ENCODE measurements at regions not wholly inside any gene's neighbourhood (a gene's known extent, or its start where the extent isn't known, plus 50 kb on each side); places are given as distances from the start of the nearest gene placed in this dataset.

DNA sequence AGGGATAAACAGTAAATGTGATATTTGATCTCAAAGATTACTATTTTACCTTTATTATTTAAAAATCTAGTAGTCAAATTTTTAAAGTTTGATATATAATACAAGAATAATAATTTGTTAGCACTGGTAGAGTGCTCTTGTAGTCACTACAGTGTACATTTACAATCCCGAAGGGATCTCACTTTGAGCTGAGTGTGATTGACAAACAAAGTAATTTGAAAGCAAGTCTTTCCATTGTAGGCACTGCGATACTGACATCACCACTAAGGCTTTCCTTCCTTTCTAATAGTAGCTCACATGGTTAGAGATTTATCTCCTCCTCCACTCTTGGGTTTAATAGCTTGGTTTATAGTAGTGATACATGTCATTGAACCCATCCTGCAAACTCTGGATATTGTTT lies 280.6 kb downstream of the PARM1 start:
- Histone ChIP-seq H3K27me3 (ENCODE audit: insufficient read depth, low read length) (no peaks in the 10 kb centered on the region), H3K36me3 (ENCODE audit: insufficient read depth, low read length) (no peaks in the 10 kb centered on the region), H3K4me3 (ENCODE audit: low read depth, low read length, poor library complexity, severe bottlenecking) (no peak overlapping the region), H3K27ac (ENCODE audit: low read depth, low read length, poor library complexity, severe bottlenecking) (no peak overlapping the region), H3K9me2 (ENCODE audit: low read depth, low read length) (no peaks in the 10 kb centered on the region), H3K79me2 (ENCODE audit: insufficient read depth, low read length) (no peaks in the 10 kb centered on the region), H4K20me1 (ENCODE audit: insufficient read depth, low read length) (no peaks in the 10 kb centered on the region), H3F3A (ENCODE audit: insufficient read depth, low read length) (no peaks in the 10 kb centered on the region), H2AFZ (ENCODE audit: low read length) (no peak overlapping the region), H3K9me3 (ENCODE audit: low read length) (no peaks in the 10 kb centered on the region), H3K4me2 (ENCODE audit: low read length) (no peak overlapping the region), H3K4me1 (ENCODE audit: insufficient read depth, low read length, severe bottlenecking) (no peaks in the 10 kb centered on the region), H3K9ac (ENCODE audit: low read length) (no peak overlapping the region)
- TF ChIP-seq, protein P1, sequence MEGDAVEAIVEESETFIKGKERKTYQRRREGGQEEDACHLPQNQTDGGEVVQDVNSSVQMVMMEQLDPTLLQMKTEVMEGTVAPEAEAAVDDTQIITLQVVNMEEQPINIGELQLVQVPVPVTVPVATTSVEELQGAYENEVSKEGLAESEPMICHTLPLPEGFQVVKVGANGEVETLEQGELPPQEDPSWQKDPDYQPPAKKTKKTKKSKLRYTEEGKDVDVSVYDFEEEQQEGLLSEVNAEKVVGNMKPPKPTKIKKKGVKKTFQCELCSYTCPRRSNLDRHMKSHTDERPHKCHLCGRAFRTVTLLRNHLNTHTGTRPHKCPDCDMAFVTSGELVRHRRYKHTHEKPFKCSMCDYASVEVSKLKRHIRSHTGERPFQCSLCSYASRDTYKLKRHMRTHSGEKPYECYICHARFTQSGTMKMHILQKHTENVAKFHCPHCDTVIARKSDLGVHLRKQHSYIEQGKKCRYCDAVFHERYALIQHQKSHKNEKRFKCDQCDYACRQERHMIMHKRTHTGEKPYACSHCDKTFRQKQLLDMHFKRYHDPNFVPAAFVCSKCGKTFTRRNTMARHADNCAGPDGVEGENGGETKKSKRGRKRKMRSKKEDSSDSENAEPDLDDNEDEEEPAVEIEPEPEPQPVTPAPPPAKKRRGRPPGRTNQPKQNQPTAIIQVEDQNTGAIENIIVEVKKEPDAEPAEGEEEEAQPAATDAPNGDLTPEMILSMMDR (IDR thresholded peaks at IDR 0.05; ENCODE audit: low read length), result no peak
- no peak for TF ChIP-seq EZH2 (IDR thresholded peaks at IDR 0.05; ENCODE audit: borderline replicate concordance, low read length)

DNA sequence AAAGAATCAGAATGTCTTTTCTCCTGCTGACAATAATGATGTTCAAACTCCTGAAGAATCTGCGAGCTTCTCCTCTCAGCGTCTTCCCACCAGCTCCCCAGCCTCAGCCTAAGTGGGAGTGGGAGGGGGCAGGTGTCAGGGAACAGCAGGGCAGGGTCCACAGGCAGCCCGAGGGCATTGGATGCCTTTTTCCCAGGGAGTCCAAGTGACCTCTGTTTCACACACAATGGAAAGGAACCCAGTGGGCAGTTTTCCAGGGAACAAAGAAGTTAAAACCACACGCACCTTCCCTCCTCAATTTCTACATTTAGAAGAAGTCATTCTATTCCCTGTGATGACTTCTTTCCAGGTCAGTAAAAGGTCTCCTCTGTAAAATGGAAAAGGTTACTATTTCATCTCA lies 278.5 kb downstream of the PARM1 start:
- H3K27me3 ChIP-seq (ENCODE audit: insufficient read depth, low read length), result no peaks in the 10 kb centered on the region
- no peak overlapping the region for H3K9ac ChIP-seq (ENCODE audit: low read length)
- H3K4me2 ChIP-seq (ENCODE audit: low read length), result no peak overlapping the region
- H3K4me1 ChIP-seq (ENCODE audit: insufficient read depth, low read length, severe bottlenecking), result no peaks in the 10 kb centered on the region
- no peaks in the 10 kb centered on the region for H3K9me2 ChIP-seq (ENCODE audit: low read depth, low read length)
- no peak overlapping the region for H3K27ac ChIP-seq (ENCODE audit: low read depth, low read length, poor library complexity, severe bottlenecking)
- H3F3A ChIP-seq (ENCODE audit: insufficient read depth, low read length), result no peaks in the 10 kb centered on the region
- H3K9me3 ChIP-seq (ENCODE audit: low read length), result no peaks in the 10 kb centered on the region
- TF ChIP-seq EZH2 (IDR thresholded peaks at IDR 0.05; ENCODE audit: borderline replicate concordance, low read length), result no peak
- TF ChIP-seq, protein P1 (IDR thresholded peaks at IDR 0.05; ENCODE audit: low read length), result no peak
- no peak overlapping the region for H2AFZ ChIP-seq (ENCODE audit: low read length)
- H3K4me3 ChIP-seq (ENCODE audit: low read depth, low read length, poor library complexity, severe bottlenecking), result no peak overlapping the region
- H3K36me3 ChIP-seq (ENCODE audit: insufficient read depth, low read length), result no peaks in the 10 kb centered on the region
- no peaks in the 10 kb centered on the region for H4K20me1 ChIP-seq (ENCODE audit: insufficient read depth, low read length)
- H3K79me2 ChIP-seq (ENCODE audit: insufficient read depth, low read length), result no peaks in the 10 kb centered on the region

DNA sequence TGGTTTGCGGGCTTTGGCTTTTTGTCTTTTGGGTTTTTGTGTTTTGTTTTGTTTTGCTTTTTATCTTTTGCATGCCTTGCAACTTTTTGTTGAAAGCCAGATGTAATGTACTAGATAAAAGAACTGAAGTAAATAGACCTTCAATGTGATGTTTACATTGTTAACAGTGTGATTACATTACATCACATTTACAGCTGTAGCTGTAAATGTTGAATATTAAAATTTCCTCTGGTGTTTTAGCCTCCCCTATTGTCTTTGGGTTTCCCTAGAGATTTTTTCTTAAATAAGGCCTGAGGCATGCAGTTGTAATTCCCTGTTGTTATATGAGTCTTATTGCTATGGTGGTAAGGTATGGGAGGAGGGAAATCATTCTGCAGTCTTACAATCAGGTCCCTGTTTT lies 275.0 kb downstream of the PARM1 start:
- no peaks in the 10 kb centered on the region for H3K79me2 ChIP-seq (ENCODE audit: insufficient read depth, low read length)
- no peak overlapping the region for H3K4me3 ChIP-seq (ENCODE audit: low read depth, low read length, poor library complexity, severe bottlenecking)
- TF ChIP-seq, protein P1 (IDR thresholded peaks at IDR 0.05; ENCODE audit: low read length), result no peak
- no peak for TF ChIP-seq EZH2 (IDR thresholded peaks at IDR 0.05; ENCODE audit: borderline replicate concordance, low read length)
- no peak overlapping the region for H3K27ac ChIP-seq (ENCODE audit: low read depth, low read length, poor library complexity, severe bottlenecking)
- H4K20me1 ChIP-seq (ENCODE audit: insufficient read depth, low read length), result no peaks in the 10 kb centered on the region
- no peaks in the 10 kb centered on the region for H3K4me1 ChIP-seq (ENCODE audit: insufficient read depth, low read length, severe bottlenecking)
- H3K9me2 ChIP-seq (ENCODE audit: low read depth, low read length), result no peaks in the 10 kb centered on the region
- H3K9me3 ChIP-seq (ENCODE audit: low read length), result no peaks in the 10 kb centered on the region
- no peaks in the 10 kb centered on the region for H3K36me3 ChIP-seq (ENCODE audit: insufficient read depth, low read length)
- H3F3A ChIP-seq (ENCODE audit: insufficient read depth, low read length), result no peaks in the 10 kb centered on the region
- no peak overlapping the region for H2AFZ ChIP-seq (ENCODE audit: low read length)
- no peaks in the 10 kb centered on the region for H3K27me3 ChIP-seq (ENCODE audit: insufficient read depth, low read length)
- H3K4me2 ChIP-seq (ENCODE audit: low read length), result no peak overlapping the region
- H3K9ac ChIP-seq (ENCODE audit: low read length), result no peak overlapping the region
